ENCODE measurements at regions not wholly inside any gene's neighbourhood (a gene's known extent, or its start where the extent isn't known, plus 50 kb on each side); places are given as distances from the start of the nearest gene placed in this dataset.
A peak's percentile ranks its signal among the peaks of the same experiment; 100 is the strongest.

DNA sequence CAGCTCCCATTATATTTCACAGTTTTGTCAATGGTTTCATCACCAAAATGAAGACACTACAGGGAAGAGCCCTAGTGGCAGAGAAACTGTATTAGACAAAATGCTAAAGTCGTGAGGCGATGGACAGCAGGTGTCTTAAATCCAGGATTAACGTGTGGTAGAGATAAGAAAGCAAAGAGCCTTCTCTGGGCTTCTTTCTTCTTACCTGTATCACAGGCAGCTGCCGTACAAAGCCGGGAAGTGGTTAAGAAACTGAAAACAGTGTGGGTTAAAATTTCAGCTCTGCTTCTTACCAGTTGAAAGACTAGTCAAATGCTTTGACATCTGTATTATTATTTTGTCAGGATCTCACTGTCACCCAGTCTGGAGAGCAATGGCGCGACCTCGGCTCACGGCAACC lies 98.2 kb upstream of the NUDT7 start:
- no peak overlapping the region for H4K91ac ChIP-seq (ENCODE audit: low read depth, low read length)

DNA sequence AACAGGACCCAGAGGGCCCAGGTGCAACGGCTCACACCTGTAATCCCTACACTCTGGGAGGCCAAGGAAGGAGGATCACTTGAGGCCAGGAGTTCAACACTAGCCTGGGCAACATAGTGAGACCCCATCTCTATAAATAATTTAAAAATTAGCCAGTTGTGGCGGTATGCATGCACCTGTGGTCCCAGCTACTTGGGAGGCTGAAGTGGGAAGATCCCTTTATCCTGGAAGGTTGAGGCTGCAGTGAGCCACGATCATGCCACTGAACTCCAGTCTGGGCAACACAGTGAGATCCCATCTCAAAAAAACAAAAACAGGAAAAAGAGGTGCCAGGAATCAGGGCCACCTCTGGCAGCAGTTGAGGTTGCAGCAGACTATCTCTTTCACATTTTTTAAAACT lies 85.7 kb upstream of the NUDT7 start:
- Histone ChIP-seq H3K9ac (ENCODE audit: low read length) (no peak overlapping the region), H3K14ac (ENCODE audit: low read length) (no peak overlapping the region), H3K79me2 (ENCODE audit: control insufficient read depth, insufficient read depth, low read length, poor library complexity) (no peaks in the 10 kb centered on the region), H2AFZ (ENCODE audit: insufficient read depth, low read length, poor library complexity) (no peak overlapping the region), H2BK5ac (ENCODE audit: low read depth, low read length, poor library complexity) (no peak overlapping the region), H4K12ac (ENCODE audit: low read depth, low read length) (no peak overlapping the region), H3K9me3 (ENCODE audit: insufficient read depth, low read depth, low read length) (peaks cover 1% of the 10 kb centered on the region), H2BK12ac (ENCODE audit: low read length) (no peak overlapping the region), H3K4me2 (ENCODE audit: low read length) (no peak overlapping the region), H3K36me3 (ENCODE audit: control insufficient read depth in 1 of 2, insufficient read depth in 2 of 2, low read length in 2 of 2) (no peaks in the 10 kb centered on the region), H3K79me1 (ENCODE audit: low read length) (no peaks in the 10 kb centered on the region), H3K18ac (ENCODE audit: low read length) (no peak overlapping the region), H2AK5ac (ENCODE audit: low read length) (no peak overlapping the region), H3K23ac (ENCODE audit: low read length) (no peak overlapping the region), H3K4me1 (ENCODE audit: control insufficient read depth in 1 of 2, insufficient read depth in 2 of 2, low read length in 2 of 2) (no peaks in the 10 kb centered on the region), H3K4me3 (ENCODE audit: low read depth, low read length) (no peak overlapping the region), H3K27ac (ENCODE audit: low read depth, low read length) (no peak overlapping the region), H4K8ac (ENCODE audit: low read depth, low read length) (no peak overlapping the region), H4K91ac (ENCODE audit: low read depth, low read length) (no peak overlapping the region), H3K4ac (ENCODE audit: low read depth, low read length) (no peak overlapping the region), H2BK120ac (ENCODE audit: insufficient read depth, low read length, poor library complexity) (no peak overlapping the region), H3K27me3 (ENCODE audit: insufficient read depth, low read length) (no peaks in the 10 kb centered on the region)
- no peak for DNase-seq
- WGBS (ENCODE audit: extremely low coverage, insufficient coverage, insufficient read length), result no CpG with 5 or more reads among the region's 3 CpGs

More for the DNA sequence above, 98.2 kb upstream of the NUDT7 start:
- Histone ChIP-seq H3K9ac (ENCODE audit: low read length) (no peak overlapping the region), H2BK5ac (ENCODE audit: low read depth, low read length, poor library complexity) (no peak overlapping the region), H2BK120ac (ENCODE audit: insufficient read depth, low read length, poor library complexity) (no peak overlapping the region), H3K79me1 (ENCODE audit: low read length) (no peaks in the 10 kb centered on the region), H3K4me2 (ENCODE audit: low read length) (no peak overlapping the region), H3K4ac (ENCODE audit: low read depth, low read length) (no peak overlapping the region), H3K9me3 (ENCODE audit: insufficient read depth, low read depth, low read length) (no peaks in the 10 kb centered on the region), H3K79me2 (ENCODE audit: control insufficient read depth, insufficient read depth, low read length, poor library complexity) (no peaks in the 10 kb centered on the region), H3K18ac (ENCODE audit: low read length) (no peak overlapping the region), H2AFZ (ENCODE audit: insufficient read depth, low read length, poor library complexity) (no peak overlapping the region), H3K36me3 (ENCODE audit: control insufficient read depth in 1 of 2, insufficient read depth in 2 of 2, low read length in 2 of 2) (no peaks in the 10 kb centered on the region), H3K27ac (ENCODE audit: low read depth, low read length) (no peak overlapping the region), H4K8ac (ENCODE audit: low read depth, low read length) (no peak overlapping the region), H2BK12ac (ENCODE audit: low read length) (no peak overlapping the region), H3K4me1 (ENCODE audit: control insufficient read depth in 1 of 2, insufficient read depth in 2 of 2, low read length in 2 of 2) (no peaks in the 10 kb centered on the region), H3K4me3 (ENCODE audit: low read depth, low read length) (no peak overlapping the region), H3K27me3 (ENCODE audit: insufficient read depth, low read length) (no peaks in the 10 kb centered on the region), H2AK5ac (ENCODE audit: low read length) (no peak overlapping the region), H4K12ac (ENCODE audit: low read depth, low read length) (no peak overlapping the region), H3K14ac (ENCODE audit: low read length) (no peak overlapping the region), H3K23ac (ENCODE audit: low read length) (no peak overlapping the region)
- WGBS (ENCODE audit: extremely low coverage, insufficient coverage, insufficient read length), result no CpG with 5 or more reads among the region's 9 CpGs
- no peak for DNase-seq

DNA sequence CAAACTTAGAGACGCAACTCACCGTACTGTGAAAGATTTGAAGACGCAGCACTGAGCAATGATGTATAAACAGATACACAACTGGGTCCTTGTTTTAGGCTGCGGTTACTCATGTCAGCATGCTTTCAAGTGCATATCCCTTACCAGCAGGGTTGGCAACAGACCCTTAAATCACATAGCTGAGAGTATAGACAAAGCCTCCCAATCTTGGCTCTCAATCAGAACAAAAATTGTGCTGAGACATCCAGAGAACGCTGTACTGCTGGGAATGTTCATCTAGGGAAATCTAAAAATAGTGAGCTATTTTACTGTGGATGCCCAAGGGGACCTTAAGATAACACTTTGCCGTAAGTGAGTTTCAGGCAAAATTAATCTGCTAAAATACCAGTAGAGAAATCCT lies 84.4 kb upstream of the NUDT7 start:
- no peaks in the 10 kb centered on the region for H3K79me2 ChIP-seq (ENCODE audit: control insufficient read depth, insufficient read depth, low read length, poor library complexity)
- H2AFZ ChIP-seq (ENCODE audit: insufficient read depth, low read length, poor library complexity), result no peak overlapping the region
- H3K23ac ChIP-seq (ENCODE audit: low read length), result no peak overlapping the region
- no peak overlapping the region for H2AK5ac ChIP-seq (ENCODE audit: low read length)
- no peak overlapping the region for H4K12ac ChIP-seq (ENCODE audit: low read depth, low read length)
- H3K27ac ChIP-seq (ENCODE audit: low read depth, low read length), result no peak overlapping the region
- no peak overlapping the region for H3K4me3 ChIP-seq (ENCODE audit: low read depth, low read length)
- no peak overlapping the region for H2BK120ac ChIP-seq (ENCODE audit: insufficient read depth, low read length, poor library complexity)
- H3K4ac ChIP-seq (ENCODE audit: low read depth, low read length), result no peak overlapping the region
- H2BK5ac ChIP-seq (ENCODE audit: low read depth, low read length, poor library complexity), result no peak overlapping the region
- H4K8ac ChIP-seq (ENCODE audit: low read depth, low read length), result no peak overlapping the region
- H3K79me1 ChIP-seq (ENCODE audit: low read length), result no peaks in the 10 kb centered on the region
- no peaks in the 10 kb centered on the region for H3K36me3 ChIP-seq (ENCODE audit: control insufficient read depth in 1 of 2, insufficient read depth in 2 of 2, low read length in 2 of 2)
- DNase-seq, result peak; percentile 16 to 81
- no peak overlapping the region for H4K91ac ChIP-seq (ENCODE audit: low read depth, low read length)
- no peak overlapping the region for H3K9ac ChIP-seq (ENCODE audit: low read length)
- no peak overlapping the region for H2BK12ac ChIP-seq (ENCODE audit: low read length)
- no peak overlapping the region for H3K14ac ChIP-seq (ENCODE audit: low read length)
- H3K18ac ChIP-seq (ENCODE audit: low read length), result no peak overlapping the region
- peaks cover 1% of the 10 kb centered on the region for H3K9me3 ChIP-seq (ENCODE audit: insufficient read depth, low read depth, low read length)
- no peaks in the 10 kb centered on the region for H3K4me1 ChIP-seq (ENCODE audit: control insufficient read depth in 1 of 2, insufficient read depth in 2 of 2, low read length in 2 of 2)
- no peaks in the 10 kb centered on the region for H3K27me3 ChIP-seq (ENCODE audit: insufficient read depth, low read length)
- no peak overlapping the region for H3K4me2 ChIP-seq (ENCODE audit: low read length)
- no CpG with 5 or more reads among the region's 6 CpGs for WGBS (ENCODE audit: extremely low coverage, insufficient coverage, insufficient read length)

DNA sequence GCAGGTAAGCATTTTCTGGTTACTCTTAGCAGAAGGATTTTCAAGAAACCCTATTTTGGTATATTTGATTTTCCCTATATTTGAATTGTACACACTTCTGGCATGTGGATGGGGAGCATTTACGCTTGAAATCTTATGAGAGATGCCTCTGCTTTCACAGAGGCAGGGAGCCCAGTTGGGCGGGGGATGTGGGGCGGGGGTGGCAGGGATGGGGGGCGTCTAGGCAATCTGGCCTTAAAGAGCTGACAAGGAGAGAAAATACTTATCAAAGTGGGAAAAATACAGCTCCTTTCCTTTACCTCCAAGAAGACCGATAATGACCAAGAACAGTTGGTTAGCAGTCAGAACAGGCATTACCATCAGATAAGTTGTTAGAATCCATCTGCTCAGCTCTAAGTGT lies 79.1 kb upstream of the NUDT7 start:
- Histone ChIP-seq H3K9ac (ENCODE audit: low read length) (no peak overlapping the region), H3K23ac (ENCODE audit: low read length) (no peak overlapping the region), H2BK12ac (ENCODE audit: low read length) (no peak overlapping the region), H3K4me3 (ENCODE audit: low read depth, low read length) (no peak overlapping the region), H4K8ac (ENCODE audit: low read depth, low read length) (no peak overlapping the region), H3K79me2 (ENCODE audit: control insufficient read depth, insufficient read depth, low read length, poor library complexity) (no peaks in the 10 kb centered on the region), H2AK5ac (ENCODE audit: low read length) (no peak overlapping the region), H4K12ac (ENCODE audit: low read depth, low read length) (no peak overlapping the region), H3K4me2 (ENCODE audit: low read length) (no peak overlapping the region), H2BK5ac (ENCODE audit: low read depth, low read length, poor library complexity) (no peak overlapping the region), H3K36me3 (ENCODE audit: control insufficient read depth in 1 of 2, insufficient read depth in 2 of 2, low read length in 2 of 2) (no peaks in the 10 kb centered on the region), H2AFZ (ENCODE audit: insufficient read depth, low read length, poor library complexity) (no peak overlapping the region), H2BK120ac (ENCODE audit: insufficient read depth, low read length, poor library complexity) (no peak overlapping the region), H3K4me1 (ENCODE audit: control insufficient read depth in 1 of 2, insufficient read depth in 2 of 2, low read length in 2 of 2) (no peaks in the 10 kb centered on the region), H3K18ac (ENCODE audit: low read length) (no peak overlapping the region), H3K14ac (ENCODE audit: low read length) (no peak overlapping the region), H3K27ac (ENCODE audit: low read depth, low read length) (no peak overlapping the region), H3K4ac (ENCODE audit: low read depth, low read length) (no peak overlapping the region), H3K79me1 (ENCODE audit: low read length) (no peaks in the 10 kb centered on the region), H4K91ac (ENCODE audit: low read depth, low read length) (no peak overlapping the region), H3K27me3 (ENCODE audit: insufficient read depth, low read length) (no peaks in the 10 kb centered on the region), H3K9me3 (ENCODE audit: insufficient read depth, low read depth, low read length) (no peaks in the 10 kb centered on the region)
- DNase-seq, result no peak
- no CpG with 5 or more reads among the region's 5 CpGs for whole genome bisulfite sequencing (ENCODE audit: extremely low coverage, insufficient coverage, insufficient read length)
